Adipocyte (in vitro differentiated cells): ENCODE measurements at regions not wholly inside any gene's neighbourhood (a gene's known extent, or its start where the extent isn't known, plus 50 kb on each side); places are given as distances from the start of the nearest gene placed in this dataset.

Experiments
- DNase-seq: peaks from one replicate; pipeline ENCODE4 v3.0.0-alpha.2; 2015; ENCODE audit warnings: low read depth
- H3K27me3 ChIP-seq: replicated peaks from 2 replicates; pipeline ENCODE4 v1.7.0; 2013; ENCODE audit warnings: mild to moderate bottlenecking, low read length, moderate library complexity; ENCODE audit not compliant: control insufficient read depth, insufficient read depth
- H3K36me3 ChIP-seq: 2 replicates; pipeline ENCODE4 v1.7.0; 2013; ENCODE audit warnings: low read length, mild to moderate bottlenecking, moderate library complexity; ENCODE audit not compliant: control insufficient read depth, insufficient read depth, severe bottlenecking
- H3K4me1 ChIP-seq: 2 replicates; pipeline ENCODE4 v1.7.0; 2013; ENCODE audit warnings: mild to moderate bottlenecking, low read length, moderate library complexity; ENCODE audit not compliant: control insufficient read depth, insufficient read depth
- H3K4me3 ChIP-seq: 2 replicates; pipeline ENCODE4 v1.7.0; 2013; ENCODE audit warnings: mild to moderate bottlenecking, low read length, moderate library complexity
- H3K9ac ChIP-seq: 2 replicates; pipeline ENCODE4 v1.7.0; 2013; ENCODE audit warnings: mild to moderate bottlenecking, low read length, moderate library complexity
- H3K9me3 ChIP-seq: 2 replicates; pipeline ENCODE4 v1.7.0; 2013; ENCODE audit warnings: mild to moderate bottlenecking, low read length, moderate library complexity; ENCODE audit not compliant: control insufficient read depth

DNA sequence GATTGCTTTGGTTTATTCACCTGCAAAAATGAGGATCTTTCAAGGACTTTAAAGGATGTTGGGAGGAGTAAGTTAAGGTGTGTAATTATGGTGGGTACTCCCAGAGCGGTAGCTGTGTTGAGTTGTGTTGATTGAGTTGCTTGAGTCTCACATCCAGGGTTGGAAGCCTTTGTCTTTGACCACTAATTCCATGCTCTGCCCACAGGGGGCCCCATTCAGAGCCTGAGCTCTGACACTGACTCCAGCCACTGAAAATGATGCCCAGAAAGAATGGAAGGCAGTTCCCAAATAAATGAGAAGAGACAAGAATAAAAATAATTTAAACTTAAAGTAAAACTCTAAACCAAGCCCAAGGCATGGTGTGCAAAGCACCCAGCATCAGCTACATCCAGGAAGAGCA, 237.4 kb upstream of the PWP1 start:
- Histone ChIP-seq H3K4me1 (no peaks in the 10 kb centered on the region), H3K36me3 (no peaks in the 10 kb centered on the region), H3K9ac (no peak overlapping the region), H3K9me3 (no peaks in the 10 kb centered on the region), H3K4me3 (no peak overlapping the region), H3K27me3 (no peaks in the 10 kb centered on the region)
- DNase-seq: peak; percentile 11

DNA sequence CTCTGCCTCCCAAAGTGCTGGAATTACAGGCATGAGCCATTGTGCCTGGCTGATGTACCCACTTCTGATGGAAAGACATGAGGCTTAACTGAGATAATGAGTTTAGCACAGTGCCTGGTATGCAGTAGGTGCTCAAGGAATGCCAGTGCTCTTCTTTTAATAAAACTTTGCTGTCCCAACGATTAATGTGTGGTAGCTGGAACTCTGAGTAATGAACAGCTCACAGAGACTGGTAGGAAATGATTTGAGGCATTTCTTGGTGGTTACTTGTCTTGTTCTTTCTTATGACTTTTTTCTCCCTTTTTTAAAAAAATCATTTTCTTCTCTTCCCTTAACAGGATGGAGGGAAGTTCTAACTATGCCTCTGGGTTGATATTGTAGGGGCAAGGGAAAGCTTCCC, 235.7 kb upstream of the PWP1 start:
- H3K4me1 ChIP-seq: no peaks in the 10 kb centered on the region
- no peak overlapping the region for H3K4me3 ChIP-seq
- no peak overlapping the region for H3K9ac ChIP-seq
- no peaks in the 10 kb centered on the region for H3K27me3 ChIP-seq
- DNase-seq: no peak
- H3K36me3 ChIP-seq: no peaks in the 10 kb centered on the region
- H3K9me3 ChIP-seq: no peaks in the 10 kb centered on the region

DNA sequence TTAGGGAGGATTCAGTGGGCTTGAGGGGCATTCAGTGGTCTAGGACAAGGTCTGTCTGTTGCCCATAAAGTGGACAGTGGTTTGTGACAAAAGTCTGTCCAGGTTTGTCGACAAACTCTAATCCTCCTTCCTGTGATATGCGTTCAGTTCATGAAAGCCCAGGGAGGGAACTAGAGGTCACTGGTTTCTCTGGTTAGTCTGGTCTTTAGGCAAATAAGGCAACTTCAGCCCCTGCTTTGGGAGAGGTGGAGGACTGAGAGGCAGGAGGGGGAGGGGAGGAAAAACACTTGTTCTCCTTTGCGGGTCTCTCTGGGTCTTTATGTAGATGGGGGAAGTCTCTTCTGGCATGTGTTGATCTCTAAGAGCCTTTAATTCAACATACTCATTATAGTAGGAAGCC, 235.1 kb upstream of the PWP1 start:
- H3K4me3 ChIP-seq: no peak overlapping the region
- no peaks in the 10 kb centered on the region for H3K4me1 ChIP-seq
- H3K36me3 ChIP-seq: no peaks in the 10 kb centered on the region
- DNase-seq: no peak
- no peaks in the 10 kb centered on the region for H3K27me3 ChIP-seq
- H3K9ac ChIP-seq: no peak overlapping the region
- H3K9me3 ChIP-seq: no peaks in the 10 kb centered on the region

DNA sequence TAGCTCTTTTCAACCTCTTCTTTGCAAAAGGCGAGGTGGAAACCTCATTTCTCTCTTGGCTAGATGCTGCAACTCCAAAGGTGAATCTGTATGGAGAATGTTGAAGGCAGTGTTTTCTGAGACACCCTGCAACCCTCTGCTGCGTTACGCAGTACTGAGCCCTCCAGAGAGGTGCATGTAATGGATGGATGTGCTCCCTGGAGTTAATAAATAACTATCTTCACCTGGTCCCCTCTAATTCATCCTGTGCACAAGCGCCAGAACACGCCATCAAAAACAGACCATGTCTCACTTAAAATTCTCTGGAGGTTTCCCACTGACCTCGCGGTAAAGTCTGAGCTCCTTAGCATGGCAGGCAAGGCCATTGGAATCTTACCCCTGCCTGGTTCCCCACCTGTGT, 234.4 kb upstream of the PWP1 start:
- Histone ChIP-seq H3K36me3 (no peaks in the 10 kb centered on the region), H3K9me3 (no peaks in the 10 kb centered on the region), H3K27me3 (no peaks in the 10 kb centered on the region), H3K9ac (no peak overlapping the region), H3K4me3 (no peak overlapping the region), H3K4me1 (no peaks in the 10 kb centered on the region)
- DNase-seq: no peak

DNA sequence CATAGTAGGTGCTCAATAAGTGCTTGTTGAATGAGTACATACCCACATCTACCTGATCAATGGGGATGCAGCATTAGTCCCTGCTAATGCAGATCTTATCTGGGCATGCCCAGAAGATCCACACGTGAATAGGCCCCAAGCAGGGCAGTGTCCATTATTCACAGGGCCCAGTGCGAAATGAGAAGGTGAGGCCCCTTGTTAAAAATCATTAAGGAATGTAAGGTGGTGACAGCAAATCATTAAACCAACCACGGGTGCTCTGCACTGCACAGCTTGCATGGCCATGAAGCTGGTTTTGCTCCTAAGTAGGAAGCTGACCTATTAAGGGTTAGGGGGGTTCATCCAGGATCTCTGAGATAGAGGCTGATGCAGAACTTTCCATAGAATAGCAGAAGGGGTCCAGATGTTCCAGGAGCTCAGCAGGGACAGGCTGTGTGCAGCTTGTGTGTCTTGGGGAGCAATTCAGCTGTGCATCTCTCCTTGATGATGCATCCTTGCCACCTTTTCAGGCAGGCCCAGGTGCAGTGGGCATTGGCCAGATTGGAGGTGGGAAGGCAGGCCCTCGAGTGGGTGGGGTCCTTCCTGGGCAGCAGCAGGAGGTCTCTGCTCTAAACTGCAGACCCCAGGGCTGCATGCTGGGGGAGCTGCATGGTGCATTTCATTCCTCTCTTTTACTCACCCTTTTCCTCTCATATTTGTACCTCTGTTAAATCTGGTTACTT, 231.3 kb upstream of the PWP1 start:
- H3K36me3 ChIP-seq: no peaks in the 10 kb centered on the region
- H3K27me3 ChIP-seq: no peaks in the 10 kb centered on the region
- no peak for DNase-seq
- H3K9me3 ChIP-seq: no peaks in the 10 kb centered on the region
- no peak overlapping the region for H3K9ac ChIP-seq
- no peak overlapping the region for H3K4me3 ChIP-seq
- no peaks in the 10 kb centered on the region for H3K4me1 ChIP-seq

DNA sequence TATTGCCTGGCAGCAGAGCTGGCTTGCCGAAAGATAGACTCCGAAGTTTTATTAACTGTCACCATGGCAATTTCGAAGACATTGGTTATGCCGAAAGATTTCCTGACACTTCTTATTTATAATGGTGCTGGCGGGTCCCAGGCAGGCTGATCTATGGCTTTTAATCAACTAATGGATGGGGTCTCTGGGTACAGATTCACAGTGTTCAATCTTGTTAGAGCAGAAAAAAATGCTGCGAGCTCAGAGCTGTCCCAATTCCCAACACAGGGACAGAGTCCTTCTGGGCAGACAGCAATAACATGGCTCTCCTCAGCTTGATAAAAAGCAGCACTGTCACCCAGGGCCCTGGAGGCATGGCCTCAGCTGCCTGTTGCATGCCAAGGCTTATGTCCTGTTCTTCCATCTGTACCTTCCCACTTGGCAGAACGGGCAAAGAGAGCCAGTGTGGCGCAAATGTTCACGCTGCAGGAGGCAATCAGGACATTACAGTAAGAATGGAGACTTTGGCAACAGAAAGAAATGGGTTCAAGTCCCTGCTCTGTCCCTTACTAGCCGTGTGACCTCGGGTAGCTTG, 228.2 kb upstream of the PWP1 start:
- Histone ChIP-seq H3K4me3 (no peak overlapping the region), H3K9me3 (no peaks in the 10 kb centered on the region), H3K4me1 (peaks cover 10% of the 10 kb centered on the region), H3K9ac (no peak overlapping the region), H3K36me3 (no peaks in the 10 kb centered on the region), H3K27me3 (no peaks in the 10 kb centered on the region)
- DNase-seq: no peak

DNA sequence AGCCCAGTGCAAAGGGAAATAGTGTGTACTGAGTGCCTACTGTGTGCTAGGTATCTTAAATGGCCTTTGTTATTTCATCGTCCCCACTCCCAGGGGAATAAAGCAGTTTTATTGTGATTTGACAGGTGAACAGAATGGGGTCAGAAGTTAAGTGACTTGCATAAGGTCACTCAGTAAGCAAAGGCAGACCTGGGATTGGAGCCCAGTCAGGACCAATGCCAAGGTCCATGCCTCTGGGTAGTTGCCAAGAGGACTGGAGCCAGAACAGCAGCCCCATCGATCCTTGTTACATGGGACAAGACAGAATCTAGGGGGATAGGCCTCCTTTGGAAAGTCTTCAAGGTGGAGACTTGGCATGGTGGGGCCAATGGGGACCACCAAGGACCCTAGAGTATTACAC, 227.4 kb upstream of the PWP1 start:
- Histone ChIP-seq H3K4me3 (no peak overlapping the region), H3K36me3 (no peaks in the 10 kb centered on the region), H3K9ac (no peak overlapping the region), H3K4me1 (peaks cover 10% of the 10 kb centered on the region), H3K27me3 (no peaks in the 10 kb centered on the region), H3K9me3 (no peaks in the 10 kb centered on the region)
- no peak for DNase-seq

DNA sequence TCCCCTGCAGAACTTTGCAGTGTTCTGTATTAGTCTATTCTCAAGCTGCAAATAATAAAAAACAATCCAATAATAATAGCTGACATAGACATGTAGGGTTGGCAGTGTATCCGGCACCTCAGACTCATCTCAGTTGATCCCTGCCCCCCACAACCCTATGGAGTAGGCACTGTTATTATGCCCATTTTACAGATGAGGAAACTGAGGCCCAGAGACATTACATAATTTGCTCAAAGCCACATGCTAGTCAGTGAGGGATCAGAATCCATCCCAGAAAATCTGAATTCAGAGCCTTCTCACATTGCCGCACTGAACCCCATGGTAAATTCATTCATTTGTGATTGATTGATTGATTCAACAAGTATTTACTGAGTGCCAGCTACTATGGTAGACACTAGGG, 226.6 kb upstream of the PWP1 start:
- no peak overlapping the region for H3K4me3 ChIP-seq
- H3K9ac ChIP-seq: no peak overlapping the region
- no peaks in the 10 kb centered on the region for H3K9me3 ChIP-seq
- DNase-seq: no peak
- no peaks in the 10 kb centered on the region for H3K27me3 ChIP-seq
- peaks cover 10% of the 10 kb centered on the region for H3K4me1 ChIP-seq
- no peaks in the 10 kb centered on the region for H3K36me3 ChIP-seq

DNA sequence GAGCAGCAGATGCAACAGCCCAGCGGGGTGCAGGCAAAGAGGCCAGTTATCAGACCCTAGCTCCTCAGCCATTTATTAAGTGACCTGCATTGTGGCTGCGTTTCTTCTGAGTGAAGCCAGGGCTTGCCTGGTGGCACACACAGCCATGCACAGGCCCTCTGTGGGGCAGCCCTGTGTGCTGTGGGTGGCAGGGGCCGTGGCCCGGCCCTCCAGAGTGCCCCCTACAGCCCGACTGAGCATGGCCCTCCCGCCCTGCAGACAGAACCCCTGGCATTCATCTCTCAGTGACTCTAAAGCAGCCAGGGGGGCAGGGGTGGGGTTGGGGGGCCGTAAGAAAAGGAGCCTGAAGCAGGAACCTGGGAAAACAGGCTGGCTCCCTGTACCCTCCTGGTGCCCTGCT, 226.0 kb upstream of the PWP1 start:
- DNase-seq: no peak
- H3K9ac ChIP-seq: no peak overlapping the region
- no peak overlapping the region for H3K4me3 ChIP-seq
- no peaks in the 10 kb centered on the region for H3K36me3 ChIP-seq
- peaks cover 10% of the 10 kb centered on the region for H3K4me1 ChIP-seq
- H3K27me3 ChIP-seq: no peaks in the 10 kb centered on the region
- no peaks in the 10 kb centered on the region for H3K9me3 ChIP-seq

DNA sequence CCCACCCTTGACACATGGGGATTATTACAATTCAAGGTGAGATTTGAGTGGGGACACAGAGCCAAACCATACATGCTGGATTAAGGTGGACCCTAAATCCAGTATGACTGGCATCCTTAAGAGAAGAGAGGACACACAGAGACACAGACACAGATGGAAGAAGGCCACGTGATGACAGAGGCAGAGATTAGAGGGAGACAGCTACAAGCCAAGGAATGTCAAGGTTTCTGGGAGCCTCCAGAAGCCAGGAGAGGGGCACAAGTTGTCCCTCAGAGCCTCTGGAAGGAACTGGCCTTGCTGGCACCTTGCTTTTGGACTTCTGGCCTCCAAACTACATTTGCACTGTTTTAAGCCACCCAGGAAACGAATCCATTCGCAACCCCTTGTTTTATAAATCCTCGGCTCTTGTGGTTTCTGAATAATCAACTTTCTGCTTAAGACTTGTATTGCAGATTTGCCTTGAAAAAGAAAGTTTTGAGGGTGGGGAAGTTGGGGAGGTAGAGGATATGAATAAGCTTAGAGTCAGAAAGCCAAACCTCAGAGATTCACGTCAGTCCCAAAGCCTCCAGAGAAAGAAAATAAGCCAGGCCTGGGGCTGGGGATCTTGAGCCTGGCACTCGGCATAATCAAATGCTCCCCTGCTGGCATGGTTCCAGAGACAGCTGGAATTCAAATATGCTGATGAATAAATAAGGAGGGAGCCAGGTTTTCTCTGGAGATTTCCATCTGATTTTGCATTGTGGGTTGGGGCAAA, 224.2 kb upstream of the PWP1 start:
- peak; percentile 66 for DNase-seq
- H3K36me3 ChIP-seq: no peaks in the 10 kb centered on the region
- no peaks in the 10 kb centered on the region for H3K27me3 ChIP-seq
- no peak overlapping the region for H3K4me3 ChIP-seq
- H3K9me3 ChIP-seq: no peaks in the 10 kb centered on the region
- peaks cover 10% of the 10 kb centered on the region for H3K4me1 ChIP-seq
- peak overlapping the region; percentile 43 for H3K9ac ChIP-seq

DNA sequence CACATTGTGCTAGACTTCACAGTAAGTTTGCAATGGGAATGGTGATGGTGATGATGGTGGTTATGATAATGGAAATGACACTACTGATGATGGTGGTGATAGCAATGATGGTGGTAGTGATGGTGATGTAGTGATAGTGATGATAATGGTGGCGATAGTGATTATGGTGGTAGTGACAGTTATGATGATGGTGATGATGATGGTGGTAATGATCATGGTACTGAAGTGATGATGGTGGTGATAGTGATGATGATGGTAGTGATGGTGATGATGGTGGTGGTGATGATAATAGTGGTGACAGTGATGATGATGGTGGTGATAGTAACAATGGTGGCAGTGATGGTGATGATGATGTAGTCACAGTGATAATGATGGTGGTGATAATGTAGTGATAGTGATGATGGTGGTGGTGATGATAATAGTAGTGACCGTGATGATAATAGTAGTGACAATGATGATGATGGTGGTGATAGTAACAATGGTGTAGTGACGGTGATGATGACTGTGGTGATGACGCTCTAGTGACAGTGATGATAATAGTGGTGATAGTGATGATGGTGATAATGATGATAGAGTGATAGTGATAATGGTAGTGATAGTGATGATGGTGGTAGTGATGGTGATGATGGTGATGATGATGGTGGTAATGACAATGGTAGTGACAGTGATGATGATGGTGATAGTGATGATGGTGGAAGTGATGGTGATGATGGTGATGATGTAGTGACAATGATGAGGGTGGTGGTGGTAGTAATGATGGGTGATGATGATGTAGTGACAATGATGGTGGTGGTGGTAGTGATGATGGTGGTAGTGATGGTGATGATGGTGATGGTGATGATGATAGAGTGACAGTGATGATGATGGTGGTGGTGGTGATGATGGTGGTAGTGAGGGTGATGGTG, 222.9 kb upstream of the PWP1 start:
- no peak for DNase-seq
- Histone ChIP-seq H3K36me3 (no peaks in the 10 kb centered on the region), H3K4me3 (no peak overlapping the region), H3K9ac (no peak overlapping the region), H3K9me3 (no peaks in the 10 kb centered on the region), H3K27me3 (peaks cover 3% of the 10 kb centered on the region), H3K4me1 (peaks cover 10% of the 10 kb centered on the region)
